SHP77 (cell line): ENCODE measurements at regions not wholly inside any gene's neighbourhood (a gene's known extent, or its start where the extent isn't known, plus 50 kb on each side); places are given as distances from the start of the nearest gene placed in this dataset.

ENCODE experiments used
- DNase-seq, 2 experiments: peaks; one replicate each; lab custom pipeline; 2025; lab: John Stamatoyannopoulos, UW

DNA sequence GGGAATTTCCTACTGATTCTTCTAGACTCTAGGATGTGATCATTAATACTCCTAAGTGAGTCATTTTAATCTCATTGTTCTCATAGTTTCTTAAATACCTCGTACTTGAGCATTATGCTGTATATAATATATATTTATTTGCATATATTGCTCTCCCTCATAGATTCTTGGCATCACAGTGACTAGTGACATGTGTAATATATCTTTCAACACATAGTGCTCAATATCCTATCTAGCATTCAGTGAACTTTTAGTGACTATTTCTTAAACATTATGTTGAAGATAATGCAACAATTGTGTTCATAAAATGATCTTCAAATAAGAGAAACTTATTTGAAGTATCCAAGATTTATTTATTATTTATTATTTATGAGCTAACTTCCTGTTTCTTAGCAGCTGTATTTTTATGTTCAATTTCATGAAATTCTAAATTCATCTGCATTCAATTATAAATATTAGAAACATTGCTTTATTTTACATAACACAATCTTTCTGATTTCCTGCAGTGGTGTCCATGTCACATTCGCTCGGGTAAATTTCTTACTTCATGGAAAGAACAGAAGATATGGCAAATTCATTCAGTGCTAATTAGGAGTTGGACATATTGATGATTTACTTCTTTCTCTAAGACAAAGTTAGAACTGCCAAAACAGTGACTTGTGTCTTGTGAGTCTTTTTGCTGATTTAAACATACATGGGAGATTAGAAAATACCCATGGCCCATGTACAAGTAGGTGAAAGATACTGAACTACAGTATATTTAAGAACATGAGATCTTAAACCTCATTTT, 1095.5 kb upstream of the IGFBP7 start:
- no peak for DNase-seq

DNA sequence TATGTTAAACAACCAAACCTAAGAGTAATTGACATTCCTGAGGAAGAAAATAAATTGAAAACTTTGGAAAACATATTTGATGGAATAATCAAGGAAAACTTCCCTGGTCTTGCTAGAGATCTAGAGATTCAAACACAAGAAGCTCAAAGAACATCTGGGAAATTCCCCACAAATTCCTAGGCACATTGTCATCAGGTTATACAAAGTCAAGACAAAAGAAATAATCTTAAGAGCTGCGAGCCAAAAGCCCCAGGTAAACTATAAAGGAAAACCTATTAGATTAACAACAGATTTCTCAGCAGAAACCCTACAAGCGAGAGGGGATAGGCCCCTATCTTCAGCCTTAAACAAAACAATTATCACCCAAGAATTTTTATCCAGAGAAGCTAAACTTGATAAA, 1082.0 kb upstream of the IGFBP7 start:
- no peak for DNase-seq

DNA sequence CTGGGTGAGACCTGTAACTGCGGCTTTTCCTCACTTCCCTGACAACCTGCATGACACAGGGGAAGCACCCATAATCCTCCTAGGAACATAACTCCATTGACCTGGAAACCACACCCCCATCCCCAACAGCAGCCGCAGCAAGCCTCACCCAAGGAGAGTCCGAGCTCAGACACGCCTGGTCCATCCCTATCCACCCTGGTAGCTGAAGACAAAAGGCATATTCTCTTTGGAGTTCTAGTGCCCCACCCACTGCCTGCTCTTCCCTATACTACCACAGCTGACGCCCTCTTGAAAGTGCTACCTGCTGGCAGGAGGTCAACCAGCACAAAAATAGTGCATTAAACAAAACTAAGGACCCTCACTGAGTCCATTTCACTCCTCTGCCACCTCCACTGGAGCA, 1080.9 kb upstream of the IGFBP7 start:
- no peak for DNase-seq

DNA sequence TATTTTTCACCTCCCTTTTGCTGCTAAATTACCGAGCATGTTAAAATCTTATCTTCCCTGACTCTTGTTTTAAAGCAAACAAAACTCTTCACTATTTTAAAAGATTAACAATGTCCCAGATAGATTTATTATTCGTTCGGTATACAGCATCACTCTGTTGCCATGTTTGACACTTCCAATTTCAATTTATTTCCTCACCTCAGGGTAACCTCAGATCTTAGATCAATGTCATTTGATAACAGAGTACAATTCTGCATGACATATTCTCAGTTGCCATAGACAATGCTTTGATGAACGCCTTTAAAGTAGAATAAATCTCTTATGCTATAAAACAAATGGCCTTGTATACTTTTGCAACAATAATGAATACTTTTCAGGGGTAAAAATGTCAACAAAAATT, 1078.1 kb upstream of the IGFBP7 start:
- DNase-seq = no peak

DNA sequence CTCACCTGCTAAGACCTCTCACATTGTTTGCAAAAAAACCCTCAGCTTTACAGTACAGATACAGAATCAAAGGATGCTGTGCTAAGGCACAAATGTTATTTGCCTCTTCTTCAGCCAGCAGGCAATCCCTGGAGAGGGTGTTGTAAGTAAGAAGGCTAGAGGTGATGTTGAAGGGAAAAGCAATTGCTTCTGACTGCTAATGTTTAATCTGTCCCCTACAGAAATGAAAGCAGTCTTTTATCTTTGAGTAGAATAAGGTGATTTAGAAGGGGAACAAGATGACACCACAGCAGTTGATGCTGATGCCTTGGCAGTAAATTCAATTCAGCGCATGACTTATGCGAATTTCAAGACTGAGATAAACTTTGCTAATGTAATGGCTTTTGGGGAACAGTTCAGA, 1064.8 kb upstream of the IGFBP7 start:
- DNase-seq = no peak

DNA sequence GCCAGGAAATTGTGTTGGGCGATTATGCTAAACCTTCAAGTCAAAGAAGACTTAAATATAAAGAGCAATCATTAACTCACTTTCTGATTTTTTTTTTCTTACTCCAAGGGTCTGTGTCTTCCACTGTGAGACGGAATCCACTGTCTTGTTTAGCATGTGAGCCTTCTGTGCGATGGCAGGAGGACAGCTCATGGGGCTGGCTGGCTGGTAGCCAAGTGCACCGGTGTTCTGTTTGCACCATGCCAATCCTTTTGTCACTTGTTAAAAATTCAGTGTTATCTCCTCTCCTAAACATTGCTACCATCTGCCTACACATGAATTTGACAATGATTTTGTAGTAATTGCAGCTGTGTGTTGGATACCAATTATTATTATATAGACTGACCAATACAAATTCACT, 1056.3 kb upstream of the IGFBP7 start:
- DNase-seq = peak; percentile 59 to 80

DNA sequence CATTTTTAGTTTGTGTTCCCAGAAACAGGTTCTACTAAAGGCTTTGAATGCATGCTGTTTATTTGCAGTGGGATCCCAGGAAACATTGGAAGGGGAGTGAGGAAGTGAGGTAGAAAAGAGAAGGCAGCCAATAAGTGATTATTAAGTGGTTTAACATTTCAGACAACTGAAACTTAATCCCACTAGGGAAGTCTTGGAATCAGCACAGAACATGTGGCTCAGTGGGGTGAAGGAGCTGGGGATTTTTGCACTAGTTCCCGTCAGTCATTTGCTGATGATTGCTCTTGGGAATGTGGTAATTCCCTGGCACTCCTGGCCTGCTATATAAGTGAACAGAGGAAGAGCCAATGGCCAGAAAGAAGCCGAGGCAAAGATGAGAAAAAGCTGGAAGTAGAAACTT, 1053.0 kb upstream of the IGFBP7 start:
- DNase-seq = no peak

DNA sequence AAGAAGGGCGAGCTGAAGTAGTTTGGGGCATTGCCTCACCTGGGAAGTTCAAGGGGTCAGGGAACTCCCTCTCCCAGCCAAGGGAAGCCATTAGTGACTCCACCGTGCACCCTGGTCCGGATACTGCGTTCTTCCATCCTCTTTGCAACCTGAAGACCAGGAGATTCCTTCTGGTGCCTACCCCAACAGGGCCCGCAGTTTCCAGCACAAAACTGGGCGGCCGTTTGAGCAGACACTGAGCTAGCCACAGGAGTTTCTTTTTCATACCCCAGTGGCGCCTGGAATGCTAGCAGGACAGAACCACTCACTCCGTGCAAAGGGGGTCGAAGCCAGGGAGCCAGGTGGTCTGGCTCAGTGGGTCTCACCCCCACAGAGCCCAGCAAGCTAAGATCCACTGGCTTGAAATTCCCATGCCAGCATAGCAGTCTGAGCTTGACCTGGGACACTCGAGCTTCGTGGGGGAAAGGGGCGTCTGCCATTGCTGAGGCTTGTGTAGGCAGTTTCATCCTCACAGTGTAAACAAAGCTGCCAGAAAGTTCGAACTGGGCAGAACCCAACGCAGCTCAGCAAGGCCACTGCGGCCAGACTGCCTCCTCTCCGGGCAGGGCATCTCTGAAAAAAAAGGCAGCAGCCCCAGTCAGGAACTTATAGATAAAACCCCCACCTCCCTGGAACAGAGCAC, 1039.4 kb upstream of the IGFBP7 start:
- no peak for DNase-seq

DNA sequence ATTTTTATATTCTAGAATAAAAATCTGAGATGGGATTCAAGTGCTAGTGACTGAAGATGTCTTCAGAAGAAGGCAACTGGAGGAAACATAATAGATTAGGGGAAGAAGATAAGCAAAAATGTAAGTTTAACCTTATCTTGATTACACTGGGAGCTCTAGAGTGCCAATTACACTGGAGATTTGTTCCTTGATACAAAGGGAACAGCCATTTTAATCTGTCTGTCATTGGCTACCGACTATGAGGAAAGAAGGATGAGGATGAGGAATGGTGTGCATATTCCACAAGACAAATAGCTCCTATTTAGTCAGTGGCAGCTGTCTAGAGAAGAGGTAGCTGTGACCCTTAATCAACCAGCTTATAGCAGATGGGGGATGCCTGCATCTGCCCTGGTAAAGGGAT, 1034.5 kb upstream of the IGFBP7 start:
- no peak for DNase-seq

DNA sequence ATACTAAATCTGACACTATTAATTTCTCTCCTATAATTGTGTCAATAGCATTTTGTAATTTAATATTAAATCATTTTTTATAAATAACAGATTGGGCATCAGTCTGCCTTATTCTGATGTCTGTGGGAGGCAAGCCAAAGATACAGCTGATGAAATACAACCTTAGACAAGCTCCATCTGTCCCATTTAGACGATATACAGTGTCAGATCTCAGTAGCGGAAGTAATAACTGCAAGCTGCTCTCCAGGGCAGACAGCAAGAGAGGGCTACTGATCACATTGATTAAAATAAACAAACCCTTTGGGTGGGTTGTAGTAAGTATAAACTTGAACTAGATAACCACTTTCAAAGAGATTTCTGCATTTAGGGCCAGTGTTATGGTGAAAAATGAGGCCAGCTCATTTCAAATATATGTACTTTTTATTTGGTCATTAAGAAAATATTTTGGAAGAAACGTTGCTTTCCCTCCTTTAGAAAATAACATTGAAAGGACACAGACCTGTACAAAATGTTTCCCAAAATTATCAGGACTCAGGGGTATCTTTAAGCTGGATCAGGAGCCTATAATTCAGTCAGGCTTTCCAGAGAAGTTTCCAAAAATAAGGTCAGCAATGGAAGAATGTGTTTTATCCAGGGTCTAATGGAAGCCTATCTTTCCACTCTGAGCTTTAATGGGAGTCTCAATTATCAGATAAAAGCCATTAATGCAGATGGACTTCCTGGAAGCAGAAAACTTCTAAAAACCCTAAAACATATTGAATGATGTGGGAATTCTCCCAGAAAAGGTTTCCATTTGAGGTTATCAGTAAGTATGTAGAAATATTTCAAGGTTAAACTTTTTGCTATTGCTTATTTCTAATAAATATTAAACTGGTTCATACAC, 1028.8 kb upstream of the IGFBP7 start:
- DNase-seq = peak; percentile 11

DNA sequence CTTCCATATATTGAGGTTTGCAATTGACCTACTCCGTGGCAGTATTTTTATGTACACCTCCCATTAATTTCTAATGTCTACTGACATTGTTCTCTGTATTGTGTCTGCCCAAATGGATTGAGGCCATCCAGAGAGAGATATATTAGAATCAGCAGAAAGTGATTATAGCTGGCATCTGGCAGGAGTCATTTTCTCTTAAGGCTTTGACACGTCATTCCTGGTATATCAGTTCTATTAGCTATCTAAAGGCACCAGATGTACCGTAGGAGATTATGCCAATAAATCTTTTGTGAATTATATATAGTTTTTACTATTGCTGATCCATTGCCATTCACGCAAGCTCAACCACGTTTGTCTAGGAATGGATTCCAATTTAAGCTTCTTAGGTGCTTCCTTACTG, 1026.4 kb upstream of the IGFBP7 start:
- no peak for DNase-seq

DNA sequence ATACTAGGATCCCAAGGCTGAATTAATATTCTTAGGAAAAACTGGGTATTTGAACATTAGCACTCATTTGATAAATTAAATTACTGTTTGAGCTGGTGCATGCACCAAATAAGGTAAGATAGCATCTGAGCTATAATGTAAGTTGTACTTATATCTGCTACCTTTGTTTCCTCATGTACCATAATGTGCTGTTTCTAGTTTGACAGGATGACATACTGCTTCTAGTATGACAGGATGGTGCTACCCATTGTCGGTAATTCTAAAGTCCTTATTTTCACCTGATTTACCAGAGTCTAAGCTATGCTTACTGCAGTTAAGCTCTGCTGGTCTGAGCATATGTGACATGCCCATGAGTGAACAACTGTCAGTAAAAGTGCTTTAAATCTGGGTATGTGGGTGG, 1017.5 kb upstream of the IGFBP7 start:
- DNase-seq = no peak

DNA sequence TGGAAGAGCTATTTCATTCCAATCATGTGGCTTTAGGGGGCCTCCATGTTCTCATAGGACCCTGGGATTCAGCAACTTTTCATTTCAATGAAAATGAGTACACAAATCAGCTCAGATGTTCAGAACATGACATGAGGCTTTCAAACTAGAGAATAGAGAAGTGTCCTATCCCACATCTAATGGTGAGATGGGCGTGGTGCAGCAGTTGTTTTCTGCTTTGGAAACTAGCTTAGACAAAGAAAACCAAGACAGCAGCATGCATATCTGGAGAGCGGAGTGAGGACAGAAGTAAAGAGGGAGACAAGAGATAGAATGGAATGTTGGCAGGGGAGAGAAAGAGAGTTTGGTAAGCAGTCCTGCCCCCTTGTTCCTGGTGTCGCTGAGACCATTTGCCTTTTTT, 1009.1 kb upstream of the IGFBP7 start:
- no peak for DNase-seq

DNA sequence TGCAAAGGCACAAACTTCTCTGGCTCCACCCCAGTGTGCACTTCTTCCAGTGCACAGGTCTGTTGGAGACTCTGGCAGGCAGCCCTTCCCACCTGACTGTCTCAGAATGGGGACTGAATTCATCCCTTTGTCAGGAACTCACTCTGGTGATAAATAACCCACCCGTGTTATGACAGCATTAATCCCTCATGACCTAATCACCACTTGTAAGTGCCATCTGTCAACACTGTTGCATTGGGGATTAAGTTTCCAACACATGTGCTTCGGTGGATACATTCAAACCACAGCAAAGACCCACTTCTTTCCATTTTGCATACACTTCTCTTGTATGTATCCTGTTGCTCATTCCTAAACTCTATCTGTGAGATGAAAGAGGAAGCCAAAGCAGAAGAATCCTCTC, 1002.9 kb upstream of the IGFBP7 start:
- peak; percentile 74 to 85 for DNase-seq

DNA sequence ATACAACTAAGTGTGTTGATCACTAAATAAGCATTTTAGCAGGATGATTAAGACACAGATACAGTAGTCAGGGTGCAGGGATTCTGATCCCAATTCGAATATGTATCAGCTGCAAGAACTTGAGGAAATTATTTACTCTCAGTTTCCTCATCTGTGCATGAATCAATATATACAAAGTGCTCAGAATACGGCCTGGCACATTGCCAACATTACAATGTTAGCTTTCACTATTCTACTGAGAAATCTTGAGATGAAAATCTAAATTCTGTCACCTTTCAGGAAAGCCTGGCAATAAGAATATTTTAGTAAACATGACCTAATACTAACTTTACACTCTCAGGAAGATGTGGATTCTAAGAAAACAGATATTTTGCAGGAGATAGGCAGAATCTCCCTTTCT, 1001.6 kb upstream of the IGFBP7 start:
- no peak for DNase-seq

DNA sequence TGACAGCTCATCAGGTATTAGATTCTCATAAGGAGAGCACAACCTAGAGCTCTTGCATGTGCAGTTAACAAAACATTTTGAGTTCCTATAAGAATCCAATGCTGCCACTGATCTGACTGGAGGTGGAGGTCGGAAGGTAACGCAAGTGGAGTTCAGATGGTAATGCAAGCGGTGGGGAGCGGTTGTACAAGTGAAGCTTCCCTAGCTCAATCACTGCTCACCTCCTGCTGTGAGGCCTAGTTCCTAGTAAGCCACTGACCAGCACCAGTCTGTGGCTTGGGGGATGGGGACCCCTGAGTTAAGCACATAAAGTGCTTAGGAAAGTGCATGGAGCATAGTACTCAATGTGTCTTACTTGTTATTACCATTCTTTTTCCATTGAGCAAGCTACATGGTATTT, 983.2 kb upstream of the IGFBP7 start:
- DNase-seq = no peak

DNA sequence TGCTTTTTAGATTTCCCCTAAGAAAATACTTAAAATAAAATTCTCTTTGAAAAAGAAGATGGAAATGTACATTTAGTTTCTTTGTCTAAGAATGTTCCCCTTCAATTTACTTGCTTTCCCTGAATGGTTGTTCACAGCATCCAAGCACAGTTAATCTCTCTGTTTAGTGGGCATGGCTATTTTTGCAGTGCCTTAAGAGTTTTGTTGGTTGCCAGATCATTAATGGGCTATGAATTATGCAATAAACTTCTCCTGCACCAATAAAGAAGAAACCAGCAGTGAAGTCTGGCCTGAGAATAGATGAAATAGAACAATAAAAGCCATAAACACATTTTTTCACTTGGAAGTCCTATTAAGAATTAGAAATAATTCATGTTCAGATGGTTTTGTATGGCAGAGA, 980.4 kb upstream of the IGFBP7 start:
- DNase-seq = no peak

DNA sequence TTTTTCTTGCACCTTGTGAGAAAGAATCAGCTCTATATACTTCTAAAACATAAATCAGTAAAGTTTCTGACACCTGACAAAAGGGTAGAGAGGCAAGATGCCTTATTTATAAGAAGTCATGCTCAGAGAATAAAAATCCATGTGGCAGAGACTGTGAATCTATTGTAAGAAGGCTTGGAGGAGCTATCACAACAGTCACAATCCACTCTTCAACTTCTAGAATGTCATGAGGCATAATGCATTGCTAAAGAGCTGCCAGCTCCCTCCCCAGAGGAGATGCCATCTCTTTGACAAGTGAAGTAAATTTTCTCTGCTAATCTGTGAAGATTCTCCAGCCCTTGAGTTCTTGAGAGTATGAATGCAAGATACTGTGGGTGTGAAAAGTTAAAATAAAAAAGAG, 971.2 kb upstream of the IGFBP7 start:
- DNase-seq = no peak

DNA sequence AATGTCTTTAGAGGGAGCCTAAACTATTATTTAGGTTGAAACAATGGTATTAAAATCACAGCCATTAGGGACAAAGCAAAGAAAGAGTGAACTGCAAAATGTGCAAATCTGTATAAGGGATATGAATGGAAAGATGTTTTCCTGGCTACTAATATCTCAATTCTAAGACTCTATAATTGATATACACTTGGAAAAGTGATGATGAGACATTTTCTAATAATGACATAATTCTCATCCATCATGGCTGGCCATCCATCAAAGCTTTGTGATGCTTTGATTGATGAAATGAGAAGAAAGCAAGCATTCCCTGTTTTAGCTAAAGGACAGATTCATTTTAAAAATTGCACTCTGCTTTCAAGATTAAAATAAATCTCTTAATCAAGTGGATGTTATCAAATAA, 965.5 kb upstream of the IGFBP7 start:
- DNase-seq = no peak

DNA sequence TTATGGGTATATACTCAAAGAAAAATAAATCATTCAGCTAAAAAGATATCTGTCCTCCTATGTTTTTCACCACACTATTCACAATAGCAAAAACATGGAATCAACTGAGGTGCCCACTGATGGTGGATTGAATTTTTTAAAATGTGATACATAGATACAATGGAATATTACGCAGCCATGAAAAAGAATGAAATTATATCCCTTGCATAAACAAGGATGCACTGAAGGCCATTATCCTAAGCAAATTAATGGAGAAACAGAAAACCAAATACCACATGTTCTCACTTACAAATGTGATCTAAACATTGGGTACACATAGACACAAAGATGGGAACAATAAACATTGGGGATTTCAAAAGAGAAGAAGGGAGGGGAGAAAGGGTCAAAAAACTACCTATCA, 964.2 kb upstream of the IGFBP7 start:
- no peak for DNase-seq

DNA sequence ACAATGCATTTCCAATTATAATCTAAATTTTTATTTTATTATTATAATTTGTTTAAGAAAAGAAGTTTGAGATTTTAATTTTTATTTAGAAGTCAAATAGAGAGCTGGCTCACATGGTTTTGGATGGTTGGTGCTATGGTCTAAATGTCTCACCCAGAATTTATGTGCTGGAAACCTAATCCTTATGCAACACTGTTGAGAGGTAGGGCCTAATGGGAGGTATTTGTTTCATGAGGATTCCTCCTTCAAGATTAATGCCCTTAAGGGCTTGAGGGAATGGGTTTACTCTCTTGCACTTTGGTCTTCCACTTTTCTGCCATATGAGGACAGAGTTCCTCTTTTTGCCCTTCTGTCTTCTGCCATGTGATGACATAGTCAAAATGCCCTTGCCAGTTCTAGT, 960.5 kb upstream of the IGFBP7 start:
- DNase-seq = no peak

DNA sequence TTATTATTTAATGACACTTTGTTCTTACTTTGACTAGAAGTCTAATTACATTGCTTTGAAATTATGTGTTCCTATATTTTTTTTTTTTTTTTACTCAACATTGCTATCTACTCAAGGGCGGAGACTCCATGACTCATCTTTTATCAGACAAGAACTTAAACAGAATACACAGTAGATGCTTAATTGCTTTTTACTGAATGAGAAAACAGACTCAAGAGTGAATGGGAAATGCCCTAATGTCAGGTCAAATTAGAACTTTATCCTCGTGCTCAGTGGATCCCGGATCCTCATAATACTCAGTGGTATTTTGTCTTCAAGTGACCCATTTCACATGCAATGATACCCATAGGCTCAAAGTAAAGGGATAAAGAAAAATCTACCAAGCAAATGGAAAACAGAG, 954.5 kb upstream of the IGFBP7 start:
- no peak for DNase-seq
